HG02943 (cell line): ENCODE measurements at regions not wholly inside any gene's neighbourhood (a gene's known extent, or its start where the extent isn't known, plus 50 kb on each side); places are given as distances from the start of the nearest gene placed in this dataset.
"Not testable (repeated sequence)": the region's sequence is repeated elsewhere in the genome, so short reads cannot be mapped to it uniquely, and the experiment has no call there.

Source experiments
- ATAC-seq: cut with Tn5 transposase; IDR thresholded peaks from one replicate; pipeline ENCODE4 v1.9.1; 2021; ENCODE audit warnings: mild to moderate bottlenecking, low read depth, moderate library complexity; ENCODE audit not compliant: unreplicated experiment

DNA sequence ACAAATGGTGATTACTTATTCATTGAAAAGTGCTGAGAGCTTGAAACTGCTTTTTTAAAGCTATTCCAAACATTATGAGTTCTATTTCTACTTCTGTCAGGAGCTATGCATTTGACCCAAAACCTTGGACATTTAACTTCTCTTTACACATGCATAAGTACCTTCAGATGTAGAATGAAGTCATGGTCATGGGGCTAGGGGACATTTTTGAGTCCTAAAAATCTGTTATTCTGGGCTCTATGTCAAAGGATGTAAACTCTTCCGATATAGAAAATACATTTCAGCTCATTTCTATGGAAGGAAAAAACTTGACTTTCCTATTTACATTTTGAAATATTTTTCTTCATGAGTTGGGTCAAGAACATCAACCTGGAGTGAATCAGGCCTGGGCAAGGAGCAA, 179.5 kb upstream of the CXCL12 start:
- ATAC-seq = no peak

DNA sequence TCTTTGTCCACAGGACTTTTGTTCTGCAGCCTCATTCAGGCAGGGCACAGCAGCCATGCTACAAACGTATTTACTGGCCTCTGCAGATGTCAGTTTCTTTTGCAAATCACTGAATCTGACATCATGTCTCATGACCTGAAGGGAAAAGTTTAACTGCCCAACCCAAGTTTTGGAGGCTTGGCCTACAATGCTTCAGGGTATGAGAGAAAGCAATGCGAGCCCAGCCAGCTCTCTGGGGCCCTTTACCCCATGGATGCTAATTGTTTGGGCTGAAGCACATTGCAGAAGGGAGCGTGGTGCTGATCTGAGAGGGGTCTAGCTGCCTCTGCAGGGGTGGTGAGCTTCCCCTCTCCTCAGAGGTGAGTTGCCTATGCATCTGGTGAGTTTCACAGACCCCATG, 179.9 kb upstream of the CXCL12 start:
- no peak for ATAC-seq

DNA sequence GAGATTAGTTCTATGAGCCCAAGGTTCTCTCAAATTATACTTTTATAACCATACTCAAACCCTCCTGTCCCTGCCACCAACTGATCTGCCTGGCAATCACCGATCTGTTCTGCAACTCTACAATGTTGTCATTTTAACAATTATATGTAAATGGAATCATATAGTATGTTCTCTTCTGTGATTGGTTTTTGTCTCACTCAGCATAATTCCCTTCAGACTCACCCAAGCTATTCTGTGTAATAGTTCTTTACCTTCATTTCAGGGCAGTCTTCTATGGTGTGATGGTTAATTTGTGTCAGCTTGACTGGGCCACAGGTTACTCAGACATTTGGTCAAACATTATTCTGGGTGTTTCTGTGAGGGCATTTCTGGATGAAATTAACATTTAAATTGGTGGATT, 181.9 kb upstream of the CXCL12 start:
- ATAC-seq = no peak

DNA sequence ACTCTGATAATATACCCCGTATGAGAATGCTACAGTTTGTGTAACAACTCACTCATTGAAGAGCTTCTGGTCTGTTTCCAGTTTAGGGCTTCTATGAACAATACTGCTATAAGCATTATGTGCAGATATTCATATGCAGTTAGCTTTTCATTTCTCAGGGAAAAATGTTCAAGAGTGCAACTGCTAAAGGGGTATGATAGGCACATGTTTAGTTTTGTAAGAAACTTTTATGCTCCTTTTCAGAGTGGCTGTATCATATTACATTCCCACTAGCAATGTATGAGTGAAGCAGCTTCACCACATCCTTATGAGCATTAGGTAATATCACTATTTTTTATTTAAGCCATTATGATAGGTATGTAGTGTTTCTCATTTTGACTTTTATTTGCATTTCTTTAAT, 182.6 kb upstream of the CXCL12 start:
- ATAC-seq = no peak

DNA sequence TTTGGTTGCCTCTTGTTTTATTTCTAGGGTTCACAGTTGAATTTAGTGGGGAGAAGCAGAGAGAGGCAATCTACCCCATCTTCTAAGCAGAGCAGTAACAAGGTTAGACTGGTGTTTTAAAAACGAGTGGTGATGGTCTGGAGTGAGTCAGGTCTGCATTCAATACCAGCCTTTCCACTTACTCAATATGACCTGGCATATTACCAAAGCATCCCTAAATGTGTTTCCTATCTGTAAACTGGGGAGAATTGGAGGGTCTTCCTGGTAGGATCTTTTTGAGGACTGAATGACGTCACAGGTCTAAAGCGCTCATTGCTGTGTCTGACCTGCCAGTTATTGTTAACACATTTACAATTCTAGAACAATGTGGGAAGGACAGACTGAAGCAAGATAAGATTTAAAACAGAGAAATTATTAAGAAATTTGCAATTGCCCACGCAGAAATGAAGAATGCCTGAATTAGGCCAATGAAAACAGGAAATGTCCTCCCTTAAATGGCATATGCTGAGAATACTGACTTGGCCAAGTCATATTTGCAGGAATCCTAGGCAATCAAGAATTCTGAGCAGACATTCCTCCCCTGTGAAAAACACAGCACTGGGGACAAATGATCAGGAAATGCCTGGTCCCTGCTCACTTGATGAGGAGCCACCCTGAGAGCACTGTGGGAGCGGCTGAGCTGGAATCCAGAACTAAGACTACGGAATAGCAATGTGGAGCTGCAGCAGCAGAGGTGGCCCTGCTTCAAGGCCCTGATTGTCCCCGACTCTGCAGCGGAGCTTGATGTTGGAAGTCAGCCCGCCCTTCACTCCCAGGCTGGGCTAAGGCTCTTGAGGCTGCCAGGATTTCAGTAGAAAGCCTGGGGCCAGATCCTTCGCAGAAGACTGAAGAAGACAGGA, 184.5 kb upstream of the CXCL12 start:
- no peak for ATAC-seq

DNA sequence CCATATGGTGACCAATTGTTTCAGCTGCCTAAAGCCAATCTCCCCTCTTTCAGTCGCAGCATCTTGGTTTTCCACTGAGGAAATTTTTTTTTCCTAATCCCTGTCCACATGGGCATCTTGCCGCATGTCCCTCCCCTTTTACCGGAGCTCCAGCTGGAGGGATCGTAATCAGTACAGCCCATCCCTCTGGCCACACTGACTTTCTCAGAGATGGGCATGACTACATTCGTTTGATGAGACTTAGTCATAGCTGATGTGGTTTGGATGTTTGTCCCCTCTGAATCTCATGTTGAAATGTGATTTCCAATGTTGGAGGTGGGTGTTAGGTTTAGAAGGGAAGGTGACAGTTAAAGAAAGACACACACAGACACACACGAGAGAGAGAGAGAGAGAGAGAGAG, 186.8 kb upstream of the CXCL12 start:
- ATAC-seq = no peak

DNA sequence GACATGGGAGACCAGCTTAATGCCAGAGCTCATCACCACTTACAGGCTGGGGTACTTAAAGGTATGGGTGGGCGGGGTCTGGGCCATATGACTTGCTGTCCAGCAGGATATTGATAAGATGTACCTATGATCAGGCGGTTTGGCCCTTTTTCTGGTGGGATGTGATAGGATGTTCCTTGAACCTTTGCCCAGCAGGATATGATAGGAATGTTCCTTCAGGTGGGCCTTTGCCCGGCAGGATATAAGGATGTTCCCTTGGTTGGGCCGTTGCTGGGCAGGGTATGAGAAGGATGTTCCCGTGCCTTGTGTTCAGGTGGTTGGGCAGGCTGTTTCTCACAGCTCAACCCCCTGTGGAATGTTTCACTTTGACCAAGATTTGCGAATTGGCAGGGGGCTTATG, 187.2 kb upstream of the CXCL12 start:
- no peak for ATAC-seq

DNA sequence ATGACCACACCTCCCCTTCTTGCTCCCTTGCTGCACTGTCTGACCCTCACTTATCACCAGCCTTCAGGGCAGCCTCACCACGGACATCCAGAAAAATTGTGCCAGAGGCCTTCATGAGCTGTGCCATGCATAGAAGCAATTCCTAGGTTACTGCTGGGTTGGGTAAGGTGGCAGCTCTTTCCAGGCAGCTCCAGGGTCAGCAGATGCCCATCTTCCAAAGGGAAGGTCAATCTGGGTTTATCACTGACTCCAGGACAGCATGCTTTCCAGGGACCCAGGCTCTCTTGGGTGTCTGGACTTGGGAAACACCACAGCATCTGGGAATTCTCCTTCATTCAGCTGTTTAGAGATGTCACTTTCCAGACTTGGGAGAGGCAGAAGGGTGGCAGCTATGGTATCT, 188.9 kb upstream of the CXCL12 start:
- ATAC-seq = no peak

DNA sequence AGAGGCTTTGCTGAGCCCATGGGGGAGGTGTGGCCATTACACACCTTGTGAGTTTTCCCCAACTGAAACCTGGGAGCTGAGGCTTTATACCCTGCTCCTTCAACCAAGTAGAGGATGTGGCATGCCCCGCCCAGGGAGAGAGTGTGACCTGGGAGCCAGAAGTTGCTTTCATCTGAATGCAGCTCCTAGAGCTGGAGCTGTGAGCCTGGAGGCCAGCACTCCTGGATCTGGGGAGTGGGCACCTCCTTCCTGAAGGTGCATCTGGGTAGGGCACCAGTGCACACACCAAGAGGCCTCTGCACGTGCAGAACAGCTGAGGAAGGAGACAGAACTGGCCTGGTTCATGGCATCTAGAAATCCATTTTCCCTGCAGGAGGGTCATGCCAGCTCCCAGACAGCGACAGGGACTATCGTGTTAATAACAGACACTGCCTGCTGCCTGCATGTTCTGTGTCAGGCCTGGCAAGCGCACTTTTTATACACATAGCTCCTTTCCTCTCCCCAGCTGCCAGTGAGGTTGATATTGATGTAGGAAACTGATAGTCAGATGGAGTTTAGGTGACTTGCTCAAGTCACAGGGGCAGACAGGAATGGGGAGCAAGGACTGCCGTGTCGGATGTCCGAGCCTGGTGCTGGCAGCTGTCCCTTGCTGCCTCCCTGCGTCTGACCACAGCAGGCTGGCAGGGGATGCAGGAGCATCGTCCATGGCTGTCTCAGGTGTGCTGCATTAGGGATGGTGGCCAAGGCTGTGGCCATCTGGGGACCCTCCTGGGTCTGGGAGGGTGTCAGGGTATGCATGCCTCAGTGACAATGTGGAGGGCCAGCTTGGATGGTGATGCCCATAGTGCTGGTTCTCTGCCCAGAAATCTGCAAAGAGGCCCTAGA, 189.9 kb upstream of the CXCL12 start:
- ATAC-seq = no peak

DNA sequence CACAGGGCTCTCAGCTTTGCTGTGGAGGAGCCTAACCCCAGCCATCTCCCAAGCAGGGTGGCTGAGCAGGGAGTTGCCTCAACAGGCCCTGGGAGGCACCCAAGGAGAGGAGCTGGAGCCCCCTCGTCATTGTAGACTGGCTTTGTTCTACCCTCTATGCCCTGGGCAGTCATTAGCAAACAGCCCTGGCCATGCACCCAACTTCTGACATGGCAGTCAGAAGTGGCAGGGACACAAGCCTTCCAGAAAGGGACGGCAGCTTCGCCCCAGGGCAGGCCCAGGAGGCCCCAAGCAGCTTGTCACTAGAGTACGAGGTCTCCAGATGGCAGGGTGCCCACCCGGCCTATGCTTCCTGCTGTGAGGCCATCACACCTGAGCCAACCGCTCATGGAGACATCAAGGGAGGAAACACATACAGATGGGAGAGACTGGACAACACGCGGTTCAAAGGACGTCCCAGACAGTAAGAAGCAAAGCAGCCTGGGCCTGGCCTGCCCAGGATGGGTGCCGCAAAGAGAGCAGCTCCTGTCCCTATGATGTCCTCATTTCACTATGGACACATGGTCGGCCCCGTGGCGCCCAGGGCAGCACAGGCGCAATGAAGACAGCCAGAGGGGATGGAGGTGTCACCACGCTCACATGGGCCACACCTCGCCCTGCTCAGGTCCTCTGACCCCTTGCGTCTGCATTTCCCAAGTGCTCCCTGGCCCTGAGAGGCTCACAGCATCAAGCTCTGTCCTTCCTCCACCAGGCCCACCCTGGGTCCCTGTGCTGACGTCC, 190.9 kb upstream of the CXCL12 start:
- ATAC-seq = no peak

DNA sequence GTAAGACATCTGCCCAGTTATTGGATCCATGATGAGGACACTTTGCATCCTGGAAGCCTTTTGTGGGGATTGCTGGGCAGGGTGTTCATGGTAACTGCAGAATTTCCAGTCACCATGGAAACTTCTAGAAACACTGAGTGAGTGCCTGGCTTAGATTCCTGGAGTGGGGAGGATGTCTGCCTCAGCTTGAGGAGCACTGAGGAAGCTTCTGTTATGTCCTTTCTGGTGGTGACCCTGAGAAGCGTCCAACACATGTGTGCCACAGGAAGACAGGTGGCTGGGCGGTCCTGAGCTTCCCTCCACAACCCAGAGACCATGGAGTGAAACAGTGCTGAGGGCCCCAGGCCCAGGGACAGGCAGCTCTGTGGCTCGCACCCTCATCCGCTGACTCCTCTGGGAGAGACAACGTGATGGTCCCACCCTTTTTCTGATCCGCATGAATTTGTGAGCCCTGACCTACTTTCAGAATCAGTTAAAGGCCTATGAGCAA, 191.8 kb upstream of the CXCL12 start:
- no peak for ATAC-seq

DNA sequence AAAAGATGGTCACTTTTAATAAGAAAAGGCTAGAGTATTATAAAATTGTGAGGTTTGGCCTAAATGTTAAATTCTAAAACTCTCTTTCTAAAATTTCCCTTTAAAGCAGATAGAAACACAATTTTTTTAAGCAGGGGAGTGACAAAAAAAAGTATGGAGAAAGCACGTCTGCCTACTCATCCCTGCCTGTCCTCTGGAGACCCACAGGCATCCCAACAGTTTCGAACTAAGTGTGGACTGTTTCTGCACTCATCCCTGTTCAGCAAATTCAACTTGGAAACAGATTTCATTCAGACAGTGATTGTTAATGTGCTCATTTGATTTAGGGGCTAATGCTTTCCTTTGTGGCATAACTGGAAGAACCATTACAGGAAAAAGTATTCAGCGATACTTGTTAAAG, 192.6 kb upstream of the CXCL12 start:
- no peak for ATAC-seq

DNA sequence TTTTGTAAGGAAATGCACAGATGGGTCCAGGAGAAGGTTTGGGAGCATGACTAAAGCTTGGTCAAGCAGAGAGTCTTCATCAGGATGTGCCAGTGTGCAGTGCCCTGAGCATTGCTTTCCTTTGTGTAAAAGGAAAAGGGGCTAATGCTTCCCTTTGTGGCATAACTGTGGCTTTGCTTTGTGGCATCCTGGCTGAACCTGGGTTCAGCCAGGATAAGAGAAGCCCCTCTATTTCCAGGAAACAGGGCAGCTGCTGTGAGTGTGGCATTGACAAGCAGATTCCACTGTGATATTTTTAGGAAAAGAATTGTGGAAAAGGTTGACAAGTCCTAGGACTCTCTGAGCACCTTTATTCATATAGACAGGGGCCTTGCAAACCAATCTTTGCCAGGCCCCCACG, 193.4 kb upstream of the CXCL12 start:
- no peak for ATAC-seq

DNA sequence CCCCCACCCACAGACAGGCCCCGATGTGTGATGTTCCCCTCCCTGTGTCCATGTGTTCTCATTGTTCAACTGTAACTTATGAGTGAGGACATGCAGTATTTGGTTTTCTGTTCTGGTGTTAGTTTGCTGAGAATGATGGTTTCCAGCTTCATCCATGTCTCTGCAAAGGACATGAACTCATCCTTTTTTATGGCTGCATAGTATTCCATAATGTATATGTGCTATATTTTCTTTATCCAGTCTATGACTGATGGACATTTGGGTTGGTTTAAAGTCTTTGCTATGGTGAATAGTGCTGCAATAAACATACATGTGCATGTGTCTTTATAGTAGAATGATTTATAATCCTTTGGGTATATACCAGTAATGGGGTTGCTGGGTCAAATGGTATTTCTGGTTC, 194.1 kb upstream of the CXCL12 start:
- ATAC-seq = not testable (repeated sequence)

DNA sequence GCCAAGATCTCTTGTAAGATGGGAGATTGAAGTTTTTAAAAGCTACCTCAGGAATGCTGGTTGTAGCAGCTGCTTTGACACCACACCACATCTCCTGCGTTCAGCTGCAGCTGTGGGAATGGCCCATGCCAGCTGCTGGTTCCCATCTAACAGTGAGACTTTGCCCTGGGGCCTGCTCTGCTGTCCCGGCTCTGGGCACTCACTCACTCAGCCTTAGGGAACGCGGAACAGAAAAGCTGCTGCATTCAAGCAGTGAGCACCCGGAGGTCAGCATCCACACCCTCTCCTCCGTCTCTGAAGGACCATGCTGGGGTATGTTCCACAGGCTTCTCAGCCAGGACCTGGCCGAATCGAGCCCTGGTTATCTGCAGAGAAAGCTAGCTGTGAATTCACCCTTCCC, 197.1 kb upstream of the CXCL12 start:
- no peak for ATAC-seq

DNA sequence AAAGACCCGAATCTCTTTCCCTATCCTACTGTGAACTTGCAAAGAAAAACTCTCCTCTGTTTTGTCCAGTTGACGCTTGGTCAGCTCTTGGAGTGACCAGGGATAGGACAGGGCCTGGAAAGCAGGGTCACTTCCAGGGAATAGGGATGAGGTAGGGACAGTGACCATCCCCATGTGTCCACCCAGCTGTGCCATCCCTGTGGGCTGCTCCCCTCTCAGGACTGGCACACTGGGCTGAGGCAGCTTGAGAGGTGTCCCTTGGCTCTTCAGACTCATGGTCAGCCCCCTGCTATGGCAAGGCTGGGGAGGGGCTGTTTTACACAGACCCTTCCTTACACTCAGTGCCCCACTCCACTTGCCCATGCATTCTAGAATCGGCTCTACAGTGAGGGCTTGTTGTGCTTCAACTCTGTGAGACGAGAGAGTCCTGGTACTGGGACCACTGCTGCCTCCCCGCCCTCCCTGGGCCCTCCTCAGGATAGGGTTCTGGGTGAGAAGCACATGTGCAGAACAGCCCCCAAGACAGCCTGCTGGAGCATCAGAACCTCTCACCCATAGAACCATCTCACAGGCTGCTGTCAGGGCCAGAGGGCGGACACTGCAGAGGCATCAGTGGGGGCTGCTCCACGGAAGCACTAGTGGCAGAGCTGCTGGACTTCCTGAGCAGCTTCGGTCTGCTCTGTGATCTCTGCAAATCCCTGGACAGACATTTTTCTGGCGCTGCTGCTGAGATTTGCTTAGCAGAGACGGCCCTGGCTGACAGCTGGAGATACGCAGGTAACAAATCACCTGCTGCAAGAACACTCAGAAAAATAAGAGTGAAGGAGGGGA, 202.8 kb upstream of the CXCL12 start:
- ATAC-seq = no peak

DNA sequence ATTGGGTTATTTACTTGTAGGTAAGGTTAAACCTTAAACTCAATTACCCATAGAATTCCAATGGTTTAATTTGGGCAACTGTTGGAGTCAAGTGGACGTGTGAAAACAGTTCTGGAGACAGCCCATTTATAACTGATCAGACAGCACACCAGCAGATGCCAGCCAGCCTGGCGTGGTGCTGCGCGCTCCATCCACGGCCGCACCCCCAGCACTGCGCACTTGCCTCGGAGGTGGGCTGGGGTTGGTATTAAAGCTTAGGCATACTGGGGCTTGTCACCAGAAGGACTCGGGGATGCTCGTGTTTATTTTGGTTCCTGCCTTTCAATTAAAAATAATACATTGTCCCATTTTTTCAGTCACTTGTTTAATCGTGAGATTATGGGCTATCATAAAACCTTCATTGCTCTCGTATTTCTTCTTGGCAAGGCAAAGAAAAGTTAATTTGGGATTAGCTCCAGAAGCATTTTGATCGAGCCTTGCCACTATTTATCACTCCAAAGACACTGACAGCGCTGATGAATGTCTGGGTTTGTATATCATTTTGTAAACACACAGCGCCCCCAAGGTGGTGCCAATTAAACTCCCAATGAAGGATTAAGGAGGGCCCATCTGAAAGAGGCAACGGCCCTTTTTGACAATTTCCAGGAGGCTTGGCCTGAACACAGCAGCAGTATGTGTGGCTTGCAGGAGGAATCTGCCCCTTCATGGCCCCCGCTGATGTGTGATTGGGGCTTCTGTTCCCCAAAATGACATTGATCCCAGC, 204.5 kb upstream of the CXCL12 start:
- ATAC-seq = no peak

DNA sequence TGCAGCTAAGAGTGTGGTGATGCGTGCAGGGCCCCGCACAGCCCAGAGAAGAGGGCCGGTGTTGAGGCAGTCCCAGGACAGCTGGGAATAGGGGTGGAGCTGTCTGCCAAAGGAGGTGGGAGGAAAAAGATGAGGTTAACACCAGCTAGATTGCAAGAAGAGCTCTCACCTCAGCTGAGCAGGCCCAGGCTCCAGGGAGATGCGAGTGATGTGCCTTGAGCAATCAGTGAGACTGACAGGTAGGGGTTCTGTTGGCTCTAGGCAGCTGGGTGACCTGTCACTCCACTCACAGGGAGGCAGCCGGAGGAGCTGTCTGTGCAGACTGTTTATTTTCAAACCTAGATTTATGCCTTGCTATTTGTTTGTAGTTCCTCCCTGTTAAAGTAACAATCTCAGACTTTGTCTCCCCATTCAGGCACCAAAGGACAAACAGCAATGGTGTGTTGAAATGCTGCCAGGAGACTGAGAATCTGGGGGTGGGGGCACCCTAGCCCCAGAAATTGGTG, 205.1 kb upstream of the CXCL12 start:
- no peak for ATAC-seq

DNA sequence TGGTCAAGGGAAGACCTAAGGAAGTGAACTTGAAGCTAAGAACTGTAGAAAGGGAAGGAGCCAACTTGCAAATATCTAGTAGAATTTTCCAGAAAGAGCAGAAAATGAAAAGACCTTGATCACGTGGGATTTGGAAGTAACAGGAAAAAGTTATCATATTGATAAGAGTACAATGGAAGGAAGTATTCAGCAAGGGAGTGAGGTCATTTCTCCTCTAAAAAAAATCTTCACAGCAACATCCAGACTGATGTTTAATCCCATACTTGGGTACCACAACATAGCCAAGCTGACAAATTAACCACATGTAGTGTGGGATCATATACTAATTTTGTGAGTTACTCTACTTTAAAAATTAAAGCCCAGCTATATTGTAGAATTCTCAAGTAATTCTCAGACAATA, 207.0 kb upstream of the CXCL12 start:
- ATAC-seq = no peak
